ENCODE measurements at regions not wholly inside any gene's neighbourhood (a gene's known extent, or its start where the extent isn't known, plus 50 kb on each side); places are given as distances from the start of the nearest gene placed in this dataset.

GRCh38 chr5:158506648-158507047, 593.1 kb downstream of the EBF1 start:
- no peaks in the 10 kb centered on the region for H3K36me3 ChIP-seq (ENCODE audit: control insufficient read depth, insufficient read depth, low read length)
- ChIA-PET CTCF (no interaction called here), POLR2A (no interaction called here)
- DNase-seq (ENCODE audit: low read depth): no peak
- no peaks in the 10 kb centered on the region for H3K27me3 ChIP-seq (ENCODE audit: control insufficient read depth, insufficient read depth, low read length)
- TF ChIP-seq, protein P1, sequence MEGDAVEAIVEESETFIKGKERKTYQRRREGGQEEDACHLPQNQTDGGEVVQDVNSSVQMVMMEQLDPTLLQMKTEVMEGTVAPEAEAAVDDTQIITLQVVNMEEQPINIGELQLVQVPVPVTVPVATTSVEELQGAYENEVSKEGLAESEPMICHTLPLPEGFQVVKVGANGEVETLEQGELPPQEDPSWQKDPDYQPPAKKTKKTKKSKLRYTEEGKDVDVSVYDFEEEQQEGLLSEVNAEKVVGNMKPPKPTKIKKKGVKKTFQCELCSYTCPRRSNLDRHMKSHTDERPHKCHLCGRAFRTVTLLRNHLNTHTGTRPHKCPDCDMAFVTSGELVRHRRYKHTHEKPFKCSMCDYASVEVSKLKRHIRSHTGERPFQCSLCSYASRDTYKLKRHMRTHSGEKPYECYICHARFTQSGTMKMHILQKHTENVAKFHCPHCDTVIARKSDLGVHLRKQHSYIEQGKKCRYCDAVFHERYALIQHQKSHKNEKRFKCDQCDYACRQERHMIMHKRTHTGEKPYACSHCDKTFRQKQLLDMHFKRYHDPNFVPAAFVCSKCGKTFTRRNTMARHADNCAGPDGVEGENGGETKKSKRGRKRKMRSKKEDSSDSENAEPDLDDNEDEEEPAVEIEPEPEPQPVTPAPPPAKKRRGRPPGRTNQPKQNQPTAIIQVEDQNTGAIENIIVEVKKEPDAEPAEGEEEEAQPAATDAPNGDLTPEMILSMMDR (IDR thresholded peaks at IDR 0.05; ENCODE audit: insufficient read depth, low read depth, low read length): no peak
- no peak overlapping the region for H3K4me3 ChIP-seq (ENCODE audit: low read depth, low read length)

GRCh38 chr5:158502686-158503085, 597.0 kb downstream of the EBF1 start:
- CTCF ChIA-PET: interaction anchor here (1.2 kb wide), 1 partner anchor 10 kb away, joined by 3 read pairs; no protein-coding TSS in a partner anchor
- POLR2A ChIA-PET: no interaction called here
- no peaks in the 10 kb centered on the region for H3K36me3 ChIP-seq (ENCODE audit: control insufficient read depth, insufficient read depth, low read length)

GRCh38 chr5:158499892-158500418, 599.8 kb downstream of the EBF1 start:
- POLR2A ChIA-PET: no interaction called here
- CTCF ChIA-PET: no interaction called here
- no peak for DNase-seq (ENCODE audit: low read depth)

More at GRCh38 chr5:158502686-158503085, 597.0 kb downstream of the EBF1 start:
- no peak overlapping the region for H3K4me3 ChIP-seq (ENCODE audit: low read depth, low read length)
- TF ChIP-seq, protein P1 (IDR thresholded peaks at IDR 0.05; ENCODE audit: insufficient read depth, low read depth, low read length): no peak
- DNase-seq (ENCODE audit: low read depth): no peak
- H3K27me3 ChIP-seq (ENCODE audit: control insufficient read depth, insufficient read depth, low read length): no peaks in the 10 kb centered on the region

DNA sequence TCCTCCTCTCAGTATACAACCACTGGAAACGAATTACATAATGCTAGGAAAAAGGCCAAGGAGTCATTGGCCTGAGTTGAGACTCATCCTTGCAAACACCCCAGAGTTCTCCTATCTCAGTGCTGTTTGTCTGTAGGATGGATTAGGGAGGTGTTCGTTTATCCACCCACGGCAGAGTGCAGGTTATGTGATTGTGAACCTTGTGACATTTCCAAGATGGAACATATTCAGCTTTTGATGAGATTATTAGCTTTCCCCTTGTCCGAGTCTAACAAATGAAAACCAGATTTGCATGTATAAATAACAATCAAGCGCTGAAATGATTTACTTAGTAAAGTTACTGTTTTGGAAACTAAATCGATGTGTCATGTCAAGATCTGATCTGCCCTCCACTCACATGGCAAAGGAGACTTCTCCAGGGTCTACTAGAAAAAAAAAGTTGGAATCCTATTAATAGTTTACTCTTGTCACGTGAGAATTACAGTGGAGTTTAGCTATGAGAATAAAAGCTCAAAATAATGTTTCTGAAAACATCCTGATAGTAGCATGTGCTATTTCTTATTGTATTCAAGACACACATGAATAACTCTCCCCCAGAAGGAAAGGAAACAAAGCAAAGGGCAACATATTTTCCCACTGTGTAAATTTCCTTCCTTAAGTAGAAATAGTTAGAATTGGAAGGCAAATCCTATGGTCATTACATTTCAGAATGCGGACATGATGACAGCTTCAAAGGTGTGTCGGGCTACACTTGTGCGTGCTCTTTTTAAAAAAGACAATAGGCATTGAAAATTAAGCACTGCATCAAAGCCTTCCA, 600.4 kb downstream of the EBF1 start:
- ChIA-PET POLR2A (no interaction called here), CTCF (no interaction called here)
- TF ChIP-seq, protein P1 (IDR thresholded peaks at IDR 0.05; ENCODE audit: insufficient read depth, low read depth, low read length): no peak
- no peaks in the 10 kb centered on the region for H3K27me3 ChIP-seq (ENCODE audit: control insufficient read depth, insufficient read depth, low read length)
- no peak for DNase-seq (ENCODE audit: low read depth)
- H3K4me3 ChIP-seq (ENCODE audit: low read depth, low read length): no peak overlapping the region
- no peaks in the 10 kb centered on the region for H3K36me3 ChIP-seq (ENCODE audit: control insufficient read depth, insufficient read depth, low read length)

More at GRCh38 chr5:158499892-158500418, 599.8 kb downstream of the EBF1 start:
- TF ChIP-seq, protein P1 (IDR thresholded peaks at IDR 0.05; ENCODE audit: insufficient read depth, low read depth, low read length): no peak
- H3K27me3 ChIP-seq (ENCODE audit: control insufficient read depth, insufficient read depth, low read length): no peaks in the 10 kb centered on the region
- no peaks in the 10 kb centered on the region for H3K36me3 ChIP-seq (ENCODE audit: control insufficient read depth, insufficient read depth, low read length)
- no peak overlapping the region for H3K4me3 ChIP-seq (ENCODE audit: low read depth, low read length)

- no peak for DNase-seq (ENCODE audit: low read depth)
- ChIA-PET POLR2A (no interaction called here), CTCF (interaction anchor here (0.5 kb wide), 1 partner anchor 253 kb away, joined by 3 read pairs; no protein-coding TSS in a partner anchor)
- TF ChIP-seq, protein P1 (IDR thresholded peaks at IDR 0.05; ENCODE audit: insufficient read depth, low read depth, low read length): no peak
- Histone ChIP-seq H3K27me3 (ENCODE audit: control insufficient read depth, insufficient read depth, low read length) (no peaks in the 10 kb centered on the region), H3K36me3 (ENCODE audit: control insufficient read depth, insufficient read depth, low read length) (no peaks in the 10 kb centered on the region), H3K4me3 (ENCODE audit: low read depth, low read length) (no peak overlapping the region)
These were observed 603.1 kb downstream of the EBF1 start for GRCh38 chr5:158496624-158497023.
